GM18951 (cell line): ENCODE measurements at regions not wholly inside any gene's neighbourhood (a gene's known extent, or its start where the extent isn't known, plus 50 kb on each side); places are given as distances from the start of the nearest gene placed in this dataset.

ENCODE experiments used
- POLR2A ChIP-seq: IDR thresholded peaks from 4 replicates; pipeline ENCODE4 v1.6.1; 2011; ENCODE audit warnings: mild to moderate bottlenecking; ENCODE audit not compliant: insufficient read length, insufficient read depth; ENCODE audit errors: extremely low read depth
- in situ Hi-C: fragments of 300-500 bp; cut with MboI; formaldehyde crosslinking; loops from one replicate; pipeline ENCODE4 v1.12.0; 2022; ENCODE audit warnings: low sequenced_read_pairs, mixed read lengths, inconsistent platforms; ENCODE audit not compliant: unreplicated experiment

DNA sequence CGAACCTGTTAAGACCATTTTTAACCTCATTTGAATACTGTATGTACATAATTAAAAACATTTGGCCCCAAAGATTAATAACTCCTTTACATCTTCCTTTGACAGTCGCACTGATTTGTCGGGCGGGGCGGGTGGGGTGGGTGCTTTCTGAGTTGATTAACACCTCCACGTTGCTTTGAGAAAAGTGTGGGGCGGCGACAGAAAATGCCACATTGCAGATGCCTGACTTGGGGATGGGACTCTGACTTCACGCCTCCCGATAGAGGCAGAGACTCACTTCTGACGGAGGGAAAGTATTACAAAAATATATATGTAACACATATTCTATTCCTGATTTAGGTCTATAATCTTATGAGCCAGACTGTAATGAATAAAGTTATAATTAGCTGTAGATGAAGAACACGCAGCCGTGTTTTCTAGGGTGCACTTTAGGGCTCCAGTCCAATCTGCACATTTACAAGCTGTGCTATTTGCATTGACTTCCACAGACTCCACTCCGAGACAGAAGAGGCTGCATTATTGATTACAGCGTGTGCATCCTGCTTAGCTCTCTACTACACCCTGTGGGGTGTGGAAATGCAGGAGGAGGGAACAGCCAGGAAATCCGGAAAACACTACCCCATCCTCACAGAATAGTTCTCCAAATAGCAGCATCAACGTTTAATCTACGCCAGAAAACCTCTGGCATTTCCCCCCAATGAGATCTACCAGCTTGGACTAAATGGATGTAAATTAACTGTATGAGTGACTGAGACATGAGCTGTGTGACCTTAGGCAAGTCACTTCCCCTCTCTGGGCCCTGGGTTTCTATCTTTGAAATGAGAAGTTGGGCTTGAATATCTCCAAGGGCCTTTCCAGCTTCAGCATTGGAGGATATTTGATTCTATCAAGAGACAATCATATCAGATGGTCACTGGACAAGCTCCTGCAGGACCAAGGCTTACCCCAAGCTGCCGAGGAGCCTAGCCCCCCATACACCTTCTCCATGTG is 308.0 kb downstream of the RRAGC start:
- TF ChIP-seq POLR2A = no peak
- in situ Hi-C loops = no loop called here

DNA sequence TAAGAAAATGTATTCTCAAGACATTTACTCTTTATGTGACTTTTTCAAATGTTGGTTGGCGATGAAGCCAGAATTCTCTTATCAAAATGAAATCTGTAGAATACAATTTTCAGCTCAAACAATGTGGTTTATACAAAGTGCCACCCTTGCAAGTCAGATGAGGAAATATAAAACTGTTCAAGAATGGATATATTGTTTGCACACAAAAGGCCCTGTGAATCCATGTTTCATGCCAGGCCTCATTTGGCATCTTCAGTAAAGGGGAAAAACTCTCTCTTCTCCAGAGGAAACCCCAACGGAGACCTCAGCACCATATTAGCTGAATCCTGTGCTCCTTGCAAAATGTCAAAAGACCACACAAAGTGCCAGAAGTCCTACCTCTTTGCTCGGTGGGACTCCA is 310.4 kb downstream of the RRAGC start:
- in situ Hi-C loops = no loop called here
- no peak for TF ChIP-seq POLR2A

DNA sequence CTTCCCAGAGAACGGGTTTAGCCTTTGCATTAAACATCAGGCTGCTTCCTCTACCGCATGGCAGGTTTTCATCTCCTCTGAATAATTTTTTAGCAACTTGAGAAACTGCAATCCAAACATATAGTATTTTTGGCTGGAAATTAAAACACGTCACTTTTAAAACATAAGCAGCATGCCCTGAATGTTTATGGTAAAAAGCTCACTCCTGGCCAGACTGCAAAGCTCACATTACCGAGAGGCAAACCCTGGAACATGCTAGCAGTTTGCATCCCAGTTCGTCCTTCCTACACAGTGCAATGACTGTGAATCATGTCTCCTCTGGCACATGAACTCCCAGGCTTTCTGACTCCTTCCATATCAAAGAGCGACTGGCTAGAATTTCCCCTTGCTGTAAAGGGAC is 312.3 kb downstream of the RRAGC start:
- TF ChIP-seq POLR2A = no peak
- in situ Hi-C loops = no loop called here

DNA sequence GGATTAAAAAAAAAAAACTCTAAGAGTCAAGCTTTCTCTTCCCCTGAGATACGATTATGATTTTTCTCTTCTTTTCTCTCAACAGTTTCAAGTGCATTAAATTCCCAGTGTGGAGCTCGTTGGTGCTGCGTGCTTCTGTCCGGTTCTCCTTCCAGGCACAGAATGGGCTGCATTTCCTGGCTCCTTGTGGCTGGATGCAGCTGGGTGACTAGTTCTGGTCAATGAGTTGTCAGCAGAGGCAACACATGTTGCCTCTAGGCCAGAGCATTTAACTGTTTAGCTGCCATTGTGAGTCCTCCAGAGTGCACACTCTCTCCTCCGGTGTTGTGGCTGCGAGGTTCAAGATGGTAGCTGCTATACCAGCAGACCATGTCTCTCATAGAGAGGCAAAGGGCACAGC is 312.9 kb downstream of the RRAGC start:
- in situ Hi-C loops = no loop called here
- TF ChIP-seq POLR2A = no peak

DNA sequence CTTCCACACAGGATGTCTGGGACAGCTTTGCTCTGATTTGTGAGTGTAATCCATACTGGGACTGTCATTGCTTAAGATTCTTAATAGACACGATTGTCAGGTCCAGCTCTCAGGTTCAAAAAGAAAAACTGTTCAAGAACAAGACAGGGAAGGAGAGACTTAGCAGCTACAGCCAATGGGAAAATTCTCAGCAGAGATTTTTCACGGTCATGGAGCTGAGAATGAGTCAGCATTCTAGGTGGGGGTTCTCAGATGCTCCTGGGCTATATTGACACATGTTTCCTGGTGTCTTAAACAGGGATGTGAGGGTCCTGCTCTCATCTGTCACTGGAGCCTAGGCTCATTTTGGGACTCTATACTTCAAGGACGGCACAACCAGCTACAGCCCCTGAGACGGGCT is 318.3 kb downstream of the RRAGC start:
- in situ Hi-C loops = no loop called here
- TF ChIP-seq POLR2A = no peak

DNA sequence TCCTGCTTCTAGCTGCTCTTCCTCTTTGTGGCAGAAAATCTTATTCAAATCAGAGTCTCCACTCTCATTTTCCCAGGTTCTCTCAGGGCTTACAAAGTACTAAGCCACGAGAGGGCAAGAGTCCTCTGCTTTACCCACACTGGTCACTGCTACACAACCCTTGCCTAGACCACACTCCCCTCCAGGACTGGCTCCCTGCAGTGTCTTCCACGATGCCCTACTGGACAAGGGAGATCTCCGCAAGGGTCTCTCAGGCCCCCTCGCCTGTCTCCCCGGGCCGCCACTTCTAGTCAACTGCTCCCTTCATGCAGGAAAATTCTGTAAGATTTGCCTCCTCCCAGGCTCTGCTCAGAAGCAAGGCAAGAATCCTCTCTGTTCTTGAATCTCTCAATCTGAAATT is 319.6 kb downstream of the RRAGC start:
- no peak for TF ChIP-seq POLR2A
- in situ Hi-C loops = no loop called here

DNA sequence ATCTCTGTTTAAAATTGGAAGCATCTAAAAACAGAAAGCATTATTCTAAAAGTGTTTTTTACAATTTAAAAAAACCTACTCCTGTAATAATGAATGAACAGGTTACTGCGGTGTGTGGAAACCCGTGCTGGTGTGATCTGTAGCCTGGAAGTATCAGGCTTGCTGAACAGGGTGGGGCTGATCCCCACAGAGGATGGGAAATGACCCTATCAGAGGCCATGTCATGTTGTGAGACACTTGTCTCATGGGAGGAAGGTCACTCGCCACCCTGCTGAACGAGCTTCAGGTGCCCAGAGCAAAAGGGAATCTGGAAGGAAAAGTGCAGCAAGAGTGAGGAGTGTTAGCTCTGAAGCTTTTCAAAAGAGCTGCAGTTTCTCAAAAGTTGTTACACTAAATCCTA is 320.7 kb downstream of the RRAGC start:
- in situ Hi-C loops = no loop called here
- no peak for TF ChIP-seq POLR2A

DNA sequence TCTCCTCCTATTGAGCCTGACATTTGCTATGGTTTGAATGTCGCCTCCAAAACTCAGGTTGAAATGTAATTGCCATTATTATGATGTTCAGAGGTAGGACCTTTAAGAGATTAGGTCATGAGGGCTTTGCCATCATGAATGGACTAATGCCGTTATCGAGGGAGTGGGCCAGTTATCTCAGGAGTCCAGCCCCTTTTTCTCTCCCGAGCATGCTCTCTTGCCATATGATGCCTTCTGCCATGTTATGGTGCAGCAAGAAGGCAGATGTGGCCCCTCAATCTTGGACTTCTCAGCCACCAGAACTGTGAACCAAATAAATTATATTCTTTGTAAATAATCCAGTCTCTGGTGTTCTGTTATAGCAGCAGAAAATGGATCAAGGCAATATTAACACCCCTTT is 323.5 kb downstream of the RRAGC start:
- in situ Hi-C loops = no loop called here
- no peak for TF ChIP-seq POLR2A

DNA sequence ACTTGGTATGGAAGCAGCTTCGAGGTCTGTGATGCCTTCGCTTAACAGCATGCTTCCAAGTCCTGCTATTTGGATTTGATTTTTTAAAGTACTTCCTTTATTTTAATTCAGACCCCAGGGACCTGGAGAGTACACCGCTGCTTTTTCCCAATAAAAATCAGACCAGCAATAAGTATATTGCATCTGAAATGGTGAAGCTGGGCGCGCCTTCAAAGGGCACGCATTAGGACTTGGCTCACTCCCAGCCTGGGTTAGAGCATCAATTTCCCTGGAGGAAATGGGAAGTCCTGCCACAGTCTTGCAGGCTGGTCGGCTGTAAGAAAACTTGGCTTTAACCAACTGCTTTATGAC is 325.1 kb downstream of the RRAGC start:
- no peak for TF ChIP-seq POLR2A
- in situ Hi-C loops = no loop called here

DNA sequence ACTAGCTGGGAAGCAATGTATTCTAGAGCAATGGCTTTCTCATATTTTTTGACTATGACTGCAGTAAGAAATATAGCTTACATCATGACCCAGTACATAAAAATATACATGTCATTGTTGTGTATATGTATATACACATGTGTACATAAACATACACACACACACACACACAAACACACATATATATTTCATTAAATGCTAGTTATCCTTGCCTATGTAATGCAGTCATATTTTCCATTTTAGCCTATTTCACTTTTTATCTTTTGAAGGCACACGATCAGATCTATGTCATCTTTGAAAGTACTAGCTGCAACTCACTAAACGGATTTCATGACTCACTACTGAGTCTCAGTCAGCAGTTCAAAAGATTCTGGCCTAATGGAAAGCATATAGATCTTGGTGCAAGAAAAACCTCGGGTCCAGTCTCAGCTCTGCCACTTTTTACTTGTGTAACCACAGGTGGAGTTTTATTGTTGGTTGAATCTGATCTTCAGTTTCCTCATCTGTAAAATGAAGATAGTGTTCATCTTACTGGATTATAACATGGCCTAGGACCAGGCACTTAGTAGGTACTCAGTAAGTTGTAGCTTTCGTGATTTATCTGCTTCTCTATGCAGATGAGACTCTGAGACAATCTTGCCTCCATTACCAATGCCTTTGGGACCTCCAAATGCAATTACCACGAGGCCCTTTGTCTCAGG is 325.6 kb downstream of the RRAGC start:
- in situ Hi-C loops = no loop called here
- TF ChIP-seq POLR2A = no peak

DNA sequence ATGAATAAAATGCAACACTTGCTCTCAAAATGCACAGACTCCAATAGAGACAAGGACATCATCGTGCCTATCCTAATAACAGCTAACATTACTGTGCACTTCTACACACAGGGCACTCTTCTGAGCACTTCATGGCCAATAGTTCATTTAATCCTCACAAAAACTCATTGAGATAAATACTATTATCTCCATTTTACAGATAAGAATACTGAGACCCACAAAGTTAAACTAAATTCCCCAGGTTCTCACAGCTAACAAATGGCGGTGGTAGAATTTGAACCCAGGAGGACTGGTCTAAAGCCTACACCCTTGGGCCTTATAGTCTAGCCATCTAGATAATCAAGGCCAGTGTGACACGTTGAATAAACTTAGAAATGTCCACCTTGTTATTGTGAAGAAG is 328.6 kb downstream of the RRAGC start:
- in situ Hi-C loops = no loop called here
- no peak for TF ChIP-seq POLR2A

DNA sequence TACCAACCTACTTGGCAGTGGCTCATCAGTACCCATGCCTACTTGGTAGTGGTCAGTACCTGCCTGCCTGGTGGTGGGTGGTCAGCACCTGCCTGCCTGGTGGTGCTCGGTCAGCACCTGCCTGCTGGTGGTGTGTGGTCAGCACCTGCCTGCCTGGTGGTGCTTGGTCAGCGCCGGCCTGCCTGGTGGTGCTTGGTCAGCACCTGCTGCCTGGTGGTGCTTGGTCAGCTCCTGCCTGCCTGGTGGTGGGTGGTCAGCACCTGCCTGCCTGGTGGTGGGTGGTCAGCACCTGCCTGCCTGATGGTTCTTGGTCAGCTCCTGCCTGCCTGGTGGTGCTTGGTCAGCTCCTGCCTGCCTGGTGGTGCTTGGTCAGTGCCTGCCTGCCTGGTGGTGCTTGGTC is 329.6 kb downstream of the RRAGC start:
- TF ChIP-seq POLR2A = no peak
- in situ Hi-C loops = no loop called here

DNA sequence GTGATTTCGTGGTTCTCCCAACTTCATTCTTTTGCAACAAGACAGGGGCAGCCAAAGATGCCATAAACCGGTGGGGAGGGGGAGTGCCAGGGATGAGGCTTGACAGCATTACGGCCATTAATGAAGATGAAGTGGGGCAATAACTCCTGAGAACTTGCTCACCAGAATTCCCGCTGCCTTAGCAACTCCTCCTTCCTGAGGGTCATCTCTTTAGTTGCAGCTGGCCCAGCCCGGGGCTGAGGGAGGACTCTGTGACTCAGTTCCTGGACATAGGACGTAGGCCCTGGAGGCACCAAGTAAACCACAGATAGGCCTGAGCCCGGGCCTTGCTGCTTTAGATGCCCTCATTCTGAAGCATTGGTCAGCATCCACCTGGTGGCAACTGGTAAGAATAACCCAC is 330.2 kb downstream of the RRAGC start:
- no peak for TF ChIP-seq POLR2A
- in situ Hi-C loops = no loop called here

DNA sequence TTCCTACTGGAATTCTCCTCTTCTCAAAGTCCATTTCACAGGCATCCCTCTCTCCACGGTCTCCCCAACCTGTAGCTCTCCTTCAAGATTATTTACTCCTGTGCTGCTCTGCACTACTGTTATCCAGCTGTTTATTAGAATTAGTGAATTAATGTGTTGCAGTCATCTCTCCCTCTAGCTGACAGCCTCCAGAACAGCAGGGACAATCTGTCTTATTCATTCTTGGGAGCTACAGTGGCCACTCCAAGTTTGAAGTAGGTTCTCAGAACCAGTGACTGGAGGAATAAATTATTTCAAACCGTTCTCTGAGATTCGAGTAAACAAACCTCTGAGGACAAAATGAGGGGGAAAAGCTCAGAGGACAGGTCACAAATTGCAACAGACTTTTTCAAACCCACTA is 330.9 kb downstream of the RRAGC start:
- in situ Hi-C loops = no loop called here
- no peak for TF ChIP-seq POLR2A
